Duodenal mucosa (tissue), 2 donors: ENCODE measurements at regions not wholly inside any gene's neighbourhood (a gene's known extent, or its start where the extent isn't known, plus 50 kb on each side); places are given as distances from the start of the nearest gene placed in this dataset.
"Not testable (repeated sequence)": the region's sequence is repeated elsewhere in the genome, so short reads cannot be mapped to it uniquely, and the experiment has no call there.

Source experiments
- H3K27ac ChIP-seq: one replicate; pipeline ENCODE4 v1.7.0; 2013; ENCODE audit warnings: low read depth, low read length
- H3K27me3 ChIP-seq, 2 donors: one replicate each; pipeline ENCODE4 v1.7.0; 2013; ENCODE audit warnings: low read length in 2 of 2, control low read depth in 1 of 2; ENCODE audit not compliant: insufficient read depth in 2 of 2, control insufficient read depth in 1 of 2
- H3K36me3 ChIP-seq, 2 donors: one replicate each; pipeline ENCODE4 v1.7.0; 2013; ENCODE audit warnings: low read length in 2 of 2, control low read depth in 1 of 2; ENCODE audit not compliant: insufficient read depth in 2 of 2, control insufficient read depth in 1 of 2
- H3K4me1 ChIP-seq, 2 donors: one replicate each; pipeline ENCODE4 v1.7.0; 2013; ENCODE audit warnings: low read length in 2 of 2, control low read depth in 1 of 2; ENCODE audit not compliant: insufficient read depth in 2 of 2, control insufficient read depth in 1 of 2
- H3K4me3 ChIP-seq, 2 donors: one replicate each; pipeline ENCODE4 v1.7.0; 2013; ENCODE audit warnings: low read length in 2 of 2, low read depth in 1 of 2
- H3K9ac ChIP-seq, 2 donors: one replicate each; pipeline ENCODE4 v1.7.0; 2013; ENCODE audit warnings: low read length in 2 of 2, low read depth in 1 of 2
- H3K9me3 ChIP-seq, 2 donors: one replicate each; pipeline ENCODE4 v1.7.0; 2013; ENCODE audit warnings: low read length in 2 of 2, control low read depth in 1 of 2; ENCODE audit not compliant: control insufficient read depth in 1 of 2

GRCh38 chr7:33792547-33793105 lies 112.7 kb upstream of the BMPER start:
- Histone ChIP-seq H3K27ac (no peak overlapping the region), H3K27me3 (no peaks in the 10 kb centered on the region), H3K4me3 (no peak overlapping the region), H3K9me3 (no peaks in the 10 kb centered on the region), H3K9ac (no peak overlapping the region), H3K4me1 (no peaks in the 10 kb centered on the region), H3K36me3 (no peaks in the 10 kb centered on the region)

GRCh38 chr7:33793616-33794015 lies 111.7 kb upstream of the BMPER start:
- Histone ChIP-seq H3K27ac (no peak overlapping the region), H3K9ac (no peak overlapping the region), H3K4me3 (no peak overlapping the region), H3K4me1 (no peaks in the 10 kb centered on the region), H3K36me3 (no peaks in the 10 kb centered on the region), H3K9me3 (no peaks in the 10 kb centered on the region), H3K27me3 (no peaks in the 10 kb centered on the region)

- Histone ChIP-seq H3K4me3 (no peak overlapping the region), H3K27me3 (no peaks in the 10 kb centered on the region), H3K9ac (no peak overlapping the region), H3K36me3 (no peaks in the 10 kb centered on the region), H3K9me3 (no peaks in the 10 kb centered on the region), H3K27ac (no peak overlapping the region), H3K4me1 (no peaks in the 10 kb centered on the region)
These were observed 110.9 kb upstream of the BMPER start for GRCh38 chr7:33794419-33794818.

GRCh38 chr7:33794959-33795358 lies 110.4 kb upstream of the BMPER start:
- H3K4me1 ChIP-seq: no peaks in the 10 kb centered on the region
- H3K27me3 ChIP-seq: no peaks in the 10 kb centered on the region
- no peak overlapping the region for H3K4me3 ChIP-seq
- no peaks in the 10 kb centered on the region for H3K9me3 ChIP-seq
- no peak overlapping the region for H3K9ac ChIP-seq
- no peaks in the 10 kb centered on the region for H3K36me3 ChIP-seq
- H3K27ac ChIP-seq: no peak overlapping the region

GRCh38 chr7:33796538-33796937 lies 108.8 kb upstream of the BMPER start:
- Histone ChIP-seq H3K27me3 (no peaks in the 10 kb centered on the region), H3K9ac (no peak overlapping the region), H3K27ac (no peak overlapping the region), H3K36me3 (no peaks in the 10 kb centered on the region), H3K9me3 (no peaks in the 10 kb centered on the region), H3K4me1 (no peaks in the 10 kb centered on the region), H3K4me3 (no peak overlapping the region)

GRCh38 chr7:33797512-33797911 lies 107.8 kb upstream of the BMPER start:
- H3K27ac ChIP-seq, H3K4me3 ChIP-seq, H3K9me3 ChIP-seq, H3K36me3 ChIP-seq, H3K4me1 ChIP-seq, H3K9ac ChIP-seq, H3K27me3 ChIP-seq: not testable (repeated sequence)

GRCh38 chr7:33798686-33799325 lies 106.5 kb upstream of the BMPER start:
- Histone ChIP-seq H3K9me3 (no peaks in the 10 kb centered on the region), H3K36me3 (no peaks in the 10 kb centered on the region), H3K4me3 (no peak overlapping the region), H3K27ac (no peak overlapping the region), H3K9ac (no peak overlapping the region), H3K27me3 (no peaks in the 10 kb centered on the region), H3K4me1 (no peaks in the 10 kb centered on the region)

- H3K9ac ChIP-seq: no peak overlapping the region
- no peaks in the 10 kb centered on the region for H3K27me3 ChIP-seq
- H3K36me3 ChIP-seq: no peaks in the 10 kb centered on the region
- no peak overlapping the region for H3K27ac ChIP-seq
- H3K4me3 ChIP-seq: no peak overlapping the region
- H3K4me1 ChIP-seq: no peaks in the 10 kb centered on the region
- no peaks in the 10 kb centered on the region for H3K9me3 ChIP-seq
These were observed 105.6 kb upstream of the BMPER start for GRCh38 chr7:33799766-33800165.

DNA sequence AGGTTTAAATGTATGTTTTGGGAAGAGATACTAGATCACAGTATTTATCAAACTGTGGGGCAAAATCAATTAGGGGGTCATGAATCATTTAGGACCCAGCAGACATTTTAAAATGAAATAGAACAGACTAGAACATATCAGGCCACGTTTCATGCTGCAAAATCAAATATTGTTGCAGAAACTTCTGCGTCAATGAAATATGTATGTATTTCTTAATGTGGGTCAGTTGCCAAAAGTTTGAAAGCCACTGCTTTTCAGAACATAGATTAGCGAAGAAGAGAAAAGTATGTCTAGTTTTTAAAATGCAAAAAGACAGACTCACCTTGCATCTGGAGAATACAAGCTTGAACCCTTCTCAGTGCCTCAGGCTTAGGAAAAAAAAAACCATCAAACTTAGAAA lies 102.7 kb upstream of the BMPER start:
- no peak overlapping the region for H3K27ac ChIP-seq
- no peaks in the 10 kb centered on the region for H3K9me3 ChIP-seq
- H3K27me3 ChIP-seq: no peaks in the 10 kb centered on the region
- no peaks in the 10 kb centered on the region for H3K36me3 ChIP-seq
- H3K4me3 ChIP-seq: no peak overlapping the region
- H3K4me1 ChIP-seq: peaks cover 0 to 6% of the 10 kb centered on the region in 2 donors
- no peak overlapping the region for H3K9ac ChIP-seq

DNA sequence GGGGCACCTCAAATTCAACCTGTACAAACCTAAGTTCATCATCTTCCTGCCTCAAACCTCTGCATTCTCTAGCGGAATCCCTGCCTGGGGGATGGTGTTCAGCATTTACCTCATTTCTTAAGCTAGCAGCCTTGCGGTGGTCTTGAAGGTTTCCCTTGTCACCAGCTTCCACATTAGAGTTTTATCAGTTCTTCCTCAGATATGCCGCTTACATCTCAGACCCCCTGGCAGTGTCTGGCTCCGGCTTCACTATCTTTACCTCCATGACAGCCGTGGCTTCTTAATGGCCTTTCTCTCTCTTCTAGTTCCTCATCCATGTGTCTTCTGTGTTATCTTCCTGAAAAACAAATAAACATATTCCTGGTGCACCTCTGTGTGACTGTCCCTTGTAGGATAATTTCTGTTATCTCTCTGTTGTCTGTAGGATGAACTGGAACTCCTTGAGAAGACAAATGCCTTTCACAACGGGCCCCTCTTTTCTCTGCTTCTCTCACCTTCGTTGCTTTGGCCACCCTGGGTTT lies 101.1 kb upstream of the BMPER start:
- Histone ChIP-seq H3K4me3 (no peak overlapping the region), H3K9me3 (no peaks in the 10 kb centered on the region), H3K4me1 (peaks cover 0 to 6% of the 10 kb centered on the region in 2 donors), H3K27me3 (no peaks in the 10 kb centered on the region), H3K36me3 (no peaks in the 10 kb centered on the region), H3K9ac (no peak overlapping the region), H3K27ac (no peak overlapping the region)
